ENCODE measurements at regions not wholly inside any gene's neighbourhood (a gene's known extent, or its start where the extent isn't known, plus 50 kb on each side); places are given as distances from the start of the nearest gene placed in this dataset.

DNA sequence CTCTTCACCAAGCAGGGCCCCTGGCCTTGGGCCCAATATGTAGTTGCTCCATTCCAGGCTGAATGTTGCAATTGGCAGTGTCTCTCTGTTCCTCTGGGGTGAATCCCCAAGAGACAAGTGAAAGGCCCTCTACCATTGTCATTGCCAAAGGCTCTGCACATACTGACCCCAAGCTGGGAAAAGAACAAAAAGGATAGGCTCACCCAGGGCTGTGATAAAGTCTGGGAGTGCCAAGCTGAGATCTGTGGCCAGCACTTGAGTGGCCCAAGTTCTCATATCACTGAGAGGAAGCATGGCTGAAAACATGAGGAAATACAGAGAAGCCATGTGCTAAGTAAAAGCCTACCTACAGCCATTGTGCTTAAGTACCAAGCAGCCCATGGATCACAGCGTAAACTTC, 612.2 kb upstream of the EPHA6 start:
- DNase-seq = no peak
- Histone ChIP-seq H3K4me3 (ENCODE audit: low read length) (no peak overlapping the region), H3K4me2 (ENCODE audit: low read depth, low read length) (no peak overlapping the region), H3K9me3 (replicated peaks; ENCODE audit: insufficient read depth, low read length) (no peaks in the 10 kb centered on the region), H3K27me3 (replicated peaks; ENCODE audit: insufficient read depth, low read length) (no peaks in the 10 kb centered on the region), H3K9ac (ENCODE audit: low read length) (no peak overlapping the region), H3F3A (ENCODE audit: insufficient read depth, low read length) (no peaks in the 10 kb centered on the region), H3K79me2 (ENCODE audit: low read length) (no peaks in the 10 kb centered on the region), H3K36me3 (replicated peaks; ENCODE audit: insufficient read depth, low read length) (no peaks in the 10 kb centered on the region), H4K20me1 (ENCODE audit: insufficient read depth, low read length) (no peaks in the 10 kb centered on the region), H2AFZ (ENCODE audit: low read length) (no peak overlapping the region), H3K4me1 (ENCODE audit: low read length) (no peaks in the 10 kb centered on the region), H3K9me2 (replicated peaks; ENCODE audit: insufficient read depth, low read length) (no peaks in the 10 kb centered on the region), H3K27ac (ENCODE audit: low read length) (no peak overlapping the region)
- TF ChIP-seq EZH2phosphoT487 (IDR thresholded peaks at IDR 0.05; ENCODE audit: low read length) (no peak), EZH2 (optimal IDR thresholded peaks at IDR 0.05; ENCODE audit: low read depth, low read length) (no peak)
- TF ChIP-seq, protein P1, sequence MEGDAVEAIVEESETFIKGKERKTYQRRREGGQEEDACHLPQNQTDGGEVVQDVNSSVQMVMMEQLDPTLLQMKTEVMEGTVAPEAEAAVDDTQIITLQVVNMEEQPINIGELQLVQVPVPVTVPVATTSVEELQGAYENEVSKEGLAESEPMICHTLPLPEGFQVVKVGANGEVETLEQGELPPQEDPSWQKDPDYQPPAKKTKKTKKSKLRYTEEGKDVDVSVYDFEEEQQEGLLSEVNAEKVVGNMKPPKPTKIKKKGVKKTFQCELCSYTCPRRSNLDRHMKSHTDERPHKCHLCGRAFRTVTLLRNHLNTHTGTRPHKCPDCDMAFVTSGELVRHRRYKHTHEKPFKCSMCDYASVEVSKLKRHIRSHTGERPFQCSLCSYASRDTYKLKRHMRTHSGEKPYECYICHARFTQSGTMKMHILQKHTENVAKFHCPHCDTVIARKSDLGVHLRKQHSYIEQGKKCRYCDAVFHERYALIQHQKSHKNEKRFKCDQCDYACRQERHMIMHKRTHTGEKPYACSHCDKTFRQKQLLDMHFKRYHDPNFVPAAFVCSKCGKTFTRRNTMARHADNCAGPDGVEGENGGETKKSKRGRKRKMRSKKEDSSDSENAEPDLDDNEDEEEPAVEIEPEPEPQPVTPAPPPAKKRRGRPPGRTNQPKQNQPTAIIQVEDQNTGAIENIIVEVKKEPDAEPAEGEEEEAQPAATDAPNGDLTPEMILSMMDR (IDR thresholded peaks at IDR 0.05; ENCODE audit: low read length) = no peak

DNA sequence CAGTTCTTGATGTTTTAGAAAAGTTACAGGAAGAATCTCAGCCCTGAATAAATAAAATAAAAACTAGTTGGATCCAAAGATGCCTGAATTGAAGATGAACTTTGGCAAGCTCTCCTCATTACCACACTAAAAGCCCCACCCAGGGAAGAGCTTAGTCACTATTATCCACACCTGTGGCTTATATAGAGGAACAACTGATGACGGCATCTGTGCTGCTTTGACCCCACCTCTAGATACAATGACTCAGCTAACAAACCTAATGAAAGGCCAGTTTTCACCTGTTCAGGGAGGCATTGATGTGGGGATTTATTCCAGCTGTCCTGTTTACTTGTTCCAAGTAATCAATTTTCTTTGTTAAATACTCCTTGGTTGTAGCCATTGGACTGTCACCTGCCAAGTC, 604.7 kb upstream of the EPHA6 start:
- Histone ChIP-seq H3K4me1 (ENCODE audit: low read length) (no peaks in the 10 kb centered on the region), H3K79me2 (ENCODE audit: low read length) (no peaks in the 10 kb centered on the region), H3F3A (ENCODE audit: insufficient read depth, low read length) (no peaks in the 10 kb centered on the region), H3K4me3 (ENCODE audit: low read length) (no peak overlapping the region), H3K9ac (ENCODE audit: low read length) (no peak overlapping the region), H4K20me1 (ENCODE audit: insufficient read depth, low read length) (no peaks in the 10 kb centered on the region), H2AFZ (ENCODE audit: low read length) (no peak overlapping the region), H3K4me2 (ENCODE audit: low read depth, low read length) (no peak overlapping the region), H3K9me2 (replicated peaks; ENCODE audit: insufficient read depth, low read length) (no peaks in the 10 kb centered on the region), H3K36me3 (replicated peaks; ENCODE audit: insufficient read depth, low read length) (no peaks in the 10 kb centered on the region), H3K9me3 (replicated peaks; ENCODE audit: insufficient read depth, low read length) (no peaks in the 10 kb centered on the region), H3K27me3 (replicated peaks; ENCODE audit: insufficient read depth, low read length) (no peaks in the 10 kb centered on the region), H3K27ac (ENCODE audit: low read length) (no peak overlapping the region)
- TF ChIP-seq EZH2 (optimal IDR thresholded peaks at IDR 0.05; ENCODE audit: low read depth, low read length) = no peak
- TF ChIP-seq, protein P1 (IDR thresholded peaks at IDR 0.05; ENCODE audit: low read length) = no peak
- TF ChIP-seq EZH2phosphoT487 (IDR thresholded peaks at IDR 0.05; ENCODE audit: low read length) = no peak
- no peak for DNase-seq

DNA sequence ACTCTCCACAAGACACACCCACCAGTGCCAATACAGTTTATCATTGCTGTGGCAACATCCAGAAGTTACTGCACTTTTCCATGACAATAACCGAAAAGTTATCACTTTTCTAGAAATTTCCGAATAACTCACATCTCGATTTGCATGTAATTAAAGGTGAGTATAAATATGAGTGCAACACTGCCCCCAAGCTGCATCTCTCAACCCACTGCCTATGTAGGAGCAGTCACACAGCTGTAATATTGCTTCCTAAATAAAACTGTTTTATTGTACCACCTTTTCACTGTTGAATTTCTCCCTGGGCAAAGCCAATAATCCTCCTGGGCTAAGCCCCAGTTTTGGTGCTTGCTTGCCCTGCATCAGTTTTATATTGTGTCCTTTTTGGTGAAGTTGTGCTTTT, 601.0 kb upstream of the EPHA6 start:
- no peak overlapping the region for H3K4me3 ChIP-seq (ENCODE audit: low read length)
- H3K9me3 ChIP-seq (replicated peaks; ENCODE audit: insufficient read depth, low read length) = no peaks in the 10 kb centered on the region
- H3K36me3 ChIP-seq (replicated peaks; ENCODE audit: insufficient read depth, low read length) = no peaks in the 10 kb centered on the region
- no peaks in the 10 kb centered on the region for H3K9me2 ChIP-seq (replicated peaks; ENCODE audit: insufficient read depth, low read length)
- DNase-seq = peak; percentile 10
- no peak overlapping the region for H2AFZ ChIP-seq (ENCODE audit: low read length)
- no peaks in the 10 kb centered on the region for H3K79me2 ChIP-seq (ENCODE audit: low read length)
- no peaks in the 10 kb centered on the region for H3K27me3 ChIP-seq (replicated peaks; ENCODE audit: insufficient read depth, low read length)
- TF ChIP-seq EZH2 (optimal IDR thresholded peaks at IDR 0.05; ENCODE audit: low read depth, low read length) = no peak
- no peak for TF ChIP-seq EZH2phosphoT487 (IDR thresholded peaks at IDR 0.05; ENCODE audit: low read length)
- TF ChIP-seq, protein P1 (IDR thresholded peaks at IDR 0.05; ENCODE audit: low read length) = no peak; the same call in 1 of the 2 replicates
- H3F3A ChIP-seq (ENCODE audit: insufficient read depth, low read length) = no peaks in the 10 kb centered on the region
- H3K4me2 ChIP-seq (ENCODE audit: low read depth, low read length) = no peak overlapping the region
- no peak overlapping the region for H3K9ac ChIP-seq (ENCODE audit: low read length)
- H3K27ac ChIP-seq (ENCODE audit: low read length) = no peak overlapping the region
- no peaks in the 10 kb centered on the region for H3K4me1 ChIP-seq (ENCODE audit: low read length)
- no peaks in the 10 kb centered on the region for H4K20me1 ChIP-seq (ENCODE audit: insufficient read depth, low read length)

Data from MM.1S (cell line).